ENCODE measurements at regions not wholly inside any gene's neighbourhood (a gene's known extent, or its start where the extent isn't known, plus 50 kb on each side); places are given as distances from the start of the nearest gene placed in this dataset.

- 70 to 78% methylated on average over 3 of the region's 3 CpGs for WGBS, 2 donors
These were observed 246.2 kb upstream of the AKR1E2 start for GRCh38 chr10:4579844-4580243.

GRCh38 chr10:4576206-4576605 lies 249.8 kb upstream of the AKR1E2 start:
- no peaks in the 10 kb centered on the region for H3K9me3 ChIP-seq
- intact Hi-C loops (cut with DNase I; ENCODE audit: low total_unique reads): no loop called here
- H3K4me1 ChIP-seq: no peaks in the 10 kb centered on the region
- H3K27ac ChIP-seq: no peak overlapping the region
- WGBS, 2 donors: 81 to 83% methylated on average over 3 of the region's 3 CpGs
- DNase-seq: no peak
- H3K36me3 ChIP-seq (ENCODE audit: low read depth, missing control alignments): no peaks in the 10 kb centered on the region
- TF ChIP-seq CTCF (IDR thresholded peaks at IDR 0.05) (no peak), POLR2A (IDR thresholded peaks at IDR 0.05) (no peak)
- H3K27me3 ChIP-seq: no peaks in the 10 kb centered on the region
- H3K4me3 ChIP-seq: no peak overlapping the region

More at GRCh38 chr10:4579844-4580243, 246.2 kb upstream of the AKR1E2 start:
- Histone ChIP-seq H3K27me3 (no peaks in the 10 kb centered on the region), H3K9me3 (no peaks in the 10 kb centered on the region), H3K27ac (no peak overlapping the region), H3K4me3 (no peak overlapping the region), H3K36me3 (ENCODE audit: low read depth, missing control alignments) (no peaks in the 10 kb centered on the region), H3K4me1 (no peaks in the 10 kb centered on the region)
- intact Hi-C loops (cut with DNase I; ENCODE audit: low total_unique reads): no loop called here
- DNase-seq: no peak
- TF ChIP-seq CTCF (IDR thresholded peaks at IDR 0.05) (no peak), POLR2A (IDR thresholded peaks at IDR 0.05) (no peak)

- TF ChIP-seq POLR2A (IDR thresholded peaks at IDR 0.05): no peak
- no peak for TF ChIP-seq CTCF (IDR thresholded peaks at IDR 0.05)
- no peak for DNase-seq
- no peak overlapping the region for H3K27ac ChIP-seq
- intact Hi-C loops (cut with DNase I; ENCODE audit: low total_unique reads): no loop called here
- H3K4me3 ChIP-seq: no peak overlapping the region
- H3K36me3 ChIP-seq (ENCODE audit: low read depth, missing control alignments): no peaks in the 10 kb centered on the region
- no peaks in the 10 kb centered on the region for H3K9me3 ChIP-seq
- no peaks in the 10 kb centered on the region for H3K27me3 ChIP-seq
- 76% methylated on average over 3 of the region's 3 CpGs for WGBS, 2 donors
- no peaks in the 10 kb centered on the region for H3K4me1 ChIP-seq
These were observed 256.9 kb upstream of the AKR1E2 start for GRCh38 chr10:4569151-4569550.

GRCh38 chr10:4568731-4569130 lies 257.3 kb upstream of the AKR1E2 start:
- Histone ChIP-seq H3K9me3 (no peaks in the 10 kb centered on the region), H3K4me1 (no peaks in the 10 kb centered on the region), H3K4me3 (no peak overlapping the region), H3K27me3 (no peaks in the 10 kb centered on the region), H3K36me3 (ENCODE audit: low read depth, missing control alignments) (no peaks in the 10 kb centered on the region), H3K27ac (no peak overlapping the region)
- TF ChIP-seq CTCF (IDR thresholded peaks at IDR 0.05) (no peak), POLR2A (IDR thresholded peaks at IDR 0.05) (no peak)
- intact Hi-C loops (cut with DNase I; ENCODE audit: low total_unique reads): no loop called here
- 77 to 93% methylated on average over 4 of the region's 4 CpGs for WGBS, 2 donors
- no peak for DNase-seq

GRCh38 chr10:4568086-4568485 lies 257.9 kb upstream of the AKR1E2 start:
- H3K4me3 ChIP-seq: no peak overlapping the region
- H3K27ac ChIP-seq: no peak overlapping the region
- no peaks in the 10 kb centered on the region for H3K36me3 ChIP-seq (ENCODE audit: low read depth, missing control alignments)
- no peak for DNase-seq
- TF ChIP-seq CTCF (IDR thresholded peaks at IDR 0.05): no peak
- no peak for TF ChIP-seq POLR2A (IDR thresholded peaks at IDR 0.05)
- 91 to 100% methylated on average over 1 of the region's 1 CpG for WGBS, 2 donors
- no peaks in the 10 kb centered on the region for H3K4me1 ChIP-seq
- intact Hi-C loops (cut with DNase I; ENCODE audit: low total_unique reads): no loop called here
- H3K9me3 ChIP-seq: no peaks in the 10 kb centered on the region
- H3K27me3 ChIP-seq: no peaks in the 10 kb centered on the region

Data from testis (tissue), 2 donors.